IMR-90 (cell line): ENCODE measurements at regions not wholly inside any gene's neighbourhood (a gene's known extent, or its start where the extent isn't known, plus 50 kb on each side); places are given as distances from the start of the nearest gene placed in this dataset.

Source experiments
- ATAC-seq: fragments of 200-7000 bp; cut with Tn5 transposase; 2 replicates; pipeline ENCODE4 v1.9.1; 2020; ENCODE audit warnings: low read depth, mild to moderate bottlenecking, moderate library complexity
- BruUV-seq: library from RNA; stranded (reverse); fragments of 400-500 nt; replicated peaks from 2 replicates; lab custom pipeline; 2021; lab: Mats Ljungman, UMichigan
- CTCF ChIA-PET: fragments of 300-600 bp; formaldehyde crosslinking; extraction: SDS; loops from one replicate; lab custom pipeline; 2021; ENCODE audit warnings: antibody characterized with exemption; lab: Yijun Ruan, JAX
- POLR2A ChIA-PET: fragments of 300-600 bp; sonication (Branson Sonifier 250); formaldehyde crosslinking; loops from one replicate; lab custom pipeline; 2022; ENCODE audit warnings: antibody characterized with exemption; ENCODE audit not compliant: unreplicated experiment; lab: Charles Lee
- DNase-seq: peaks from one replicate; pipeline ENCODE4 v3.0.0; 2013
- H2AFZ ChIP-seq: replicated peaks from 2 replicates; pipeline ENCODE3; 2013; ENCODE audit warnings: low read length, mild to moderate bottlenecking; ENCODE audit not compliant: poor library complexity
- H2AK5ac ChIP-seq: 2 replicates; pipeline ENCODE4 v1.6.1; 2013; ENCODE audit warnings: low read depth, low read length, inconsistent platforms
- H2AK9ac ChIP-seq: replicated peaks from 2 replicates; pipeline ENCODE3; 2013; ENCODE audit warnings: mild to moderate bottlenecking, low read depth, low read length, moderate library complexity; ENCODE audit not compliant: poor library complexity
- H2BK120ac ChIP-seq: 2 replicates; pipeline ENCODE4 v1.6.1; 2013; ENCODE audit warnings: low read depth, low read length, inconsistent platforms
- H2BK15ac ChIP-seq: 3 replicates; pipeline ENCODE4 v1.6.1; 2013; ENCODE audit warnings: low read depth, low read length, inconsistent platforms
- H2BK20ac ChIP-seq: 2 replicates; pipeline ENCODE4 v1.6.1; 2013; ENCODE audit warnings: low read depth, mild to moderate bottlenecking, inconsistent platforms, low read length, moderate library complexity
- H2BK5ac ChIP-seq: 2 replicates; pipeline ENCODE4 v1.6.1; 2013; ENCODE audit warnings: mild to moderate bottlenecking, low read depth, low read length, inconsistent platforms; ENCODE audit not compliant: poor library complexity, severe bottlenecking
- H3K14ac ChIP-seq: replicated peaks from 2 replicates; pipeline ENCODE4 v1.6.1; 2013; ENCODE audit warnings: low read depth, low read length, inconsistent platforms
- H3K18ac ChIP-seq: 2 replicates; pipeline ENCODE4 v1.6.1; 2013; ENCODE audit warnings: low read depth, low read length, control low read depth
- H3K23ac ChIP-seq: 2 replicates; pipeline ENCODE4 v1.6.1; 2013; ENCODE audit warnings: low read depth, low read length, inconsistent platforms
- H3K27ac ChIP-seq: 2 replicates; pipeline ENCODE4 v1.5.1; 2013; ENCODE audit warnings: mild to moderate bottlenecking, control low read depth, low read length; ENCODE audit not compliant: insufficient read depth
- H3K27me3 ChIP-seq: 2 replicates; pipeline ENCODE4 v1.6.1; 2013; ENCODE audit warnings: low read length; ENCODE audit not compliant: control insufficient read depth, insufficient read depth
- H3K36me3 ChIP-seq: 2 replicates; pipeline ENCODE4 v1.6.1; 2013; ENCODE audit warnings: low read length, mixed read lengths; ENCODE audit not compliant: control insufficient read depth, insufficient read depth
- H3K4ac ChIP-seq: 2 replicates; pipeline ENCODE4 v1.6.1; 2013; ENCODE audit warnings: low read depth, low read length, inconsistent platforms
- H3K4me1 ChIP-seq: 2 replicates; pipeline ENCODE4 v1.6.1; 2013; ENCODE audit warnings: low read length, mixed read lengths; ENCODE audit not compliant: control insufficient read depth, insufficient read depth
- H3K4me2 ChIP-seq: 2 replicates; pipeline ENCODE4 v1.6.1; 2013; ENCODE audit warnings: low read depth, mild to moderate bottlenecking, control low read depth, low read length, moderate library complexity
- H3K4me3 ChIP-seq: 2 replicates; pipeline ENCODE4 v1.5.1; 2013; ENCODE audit warnings: low read depth, mild to moderate bottlenecking, control low read depth, low read length, moderate library complexity; ENCODE audit not compliant: insufficient read depth
- H3K56ac ChIP-seq: 2 replicates; pipeline ENCODE4 v1.6.1; 2013; ENCODE audit warnings: low read length, inconsistent platforms; ENCODE audit not compliant: insufficient read depth; ENCODE audit errors: extremely low read depth
- H3K79me1 ChIP-seq, 2 experiments: 2 replicates each; pipeline ENCODE4 v1.6.1; 2013; ENCODE audit warnings: low read length in 2 of 2, inconsistent platforms in 1 of 2, low read depth in 1 of 2
- H3K9ac ChIP-seq: 2 replicates; pipeline ENCODE4 v1.6.1; 2013; ENCODE audit warnings: low read depth, low read length, control low read depth
- H3K9me1 ChIP-seq: 2 replicates; pipeline ENCODE4 v1.6.1; 2013; ENCODE audit warnings: low read length, inconsistent platforms; ENCODE audit not compliant: insufficient read depth
- H3K9me3 ChIP-seq: 2 replicates; pipeline ENCODE4 v1.6.1; 2013; ENCODE audit warnings: low read length; ENCODE audit not compliant: control insufficient read depth, insufficient read depth
- H4K20me1 ChIP-seq: 2 replicates; pipeline ENCODE4 v1.6.1; 2013; ENCODE audit warnings: low read length, inconsistent platforms; ENCODE audit not compliant: insufficient read depth
- H4K5ac ChIP-seq: 2 replicates; pipeline ENCODE4 v1.6.1; 2013; ENCODE audit warnings: mild to moderate bottlenecking, low read depth, low read length, control low read depth
- H4K8ac ChIP-seq, 2 experiments: 2 replicates each; pipeline ENCODE4 v1.6.1; 2013; ENCODE audit warnings: low read depth in 2 of 2, low read length in 2 of 2, control low read depth in 1 of 2, inconsistent platforms in 1 of 2
- H4K91ac ChIP-seq: 2 replicates; pipeline ENCODE4 v1.6.1; 2013; ENCODE audit warnings: low read depth, low read length, inconsistent platforms; ENCODE audit not compliant: insufficient read depth
- BHLHE40 ChIP-seq: fragments of 150-350 bp; IDR thresholded peaks from 2 replicates; pipeline ENCODE4 v1.6.1; 2016; ENCODE audit warnings: mild to moderate bottlenecking, low read depth, low read length
- CEBPB ChIP-seq: IDR thresholded peaks from 2 replicates; pipeline ENCODE4 v1.6.1; 2012; ENCODE audit warnings: low read depth, low read length, improper control_type of control experiment
- CHD1 ChIP-seq: IDR thresholded peaks from 2 replicates; pipeline ENCODE4 v1.6.1; 2012; ENCODE audit warnings: low read depth, low read length, improper control_type of control experiment
- ELK1 ChIP-seq: fragments of 150-350 bp; IDR thresholded peaks from 2 replicates; pipeline ENCODE4 v1.6.1; 2016; ENCODE audit warnings: low read depth, mild to moderate bottlenecking, low read length, moderate library complexity, borderline replicate concordance
- FOS ChIP-seq: fragments of 150-350 bp; IDR thresholded peaks from 2 replicates; pipeline ENCODE4 v1.6.1; 2016; ENCODE audit warnings: low read depth, low read length
- MAFK ChIP-seq: IDR thresholded peaks from 2 replicates; pipeline ENCODE4 v1.6.1; 2012; ENCODE audit warnings: low read depth, low read length, improper control_type of control experiment
- MAZ ChIP-seq: IDR thresholded peaks from 2 replicates; pipeline ENCODE4 v1.6.1; 2012; ENCODE audit warnings: low read depth, mild to moderate bottlenecking, low read length, improper control_type of control experiment, moderate library complexity, borderline replicate concordance
- MXI1 ChIP-seq: IDR thresholded peaks from 2 replicates; pipeline ENCODE4 v1.6.1; 2012; ENCODE audit warnings: low read depth, mild to moderate bottlenecking, low read length, moderate library complexity, borderline replicate concordance
- NFE2L2 ChIP-seq: fragments of 150-350 bp; IDR thresholded peaks from 2 replicates; pipeline ENCODE4 v1.6.1; 2016; ENCODE audit warnings: low read depth, mild to moderate bottlenecking, low read length
- POLR2A ChIP-seq: IDR thresholded peaks from 2 replicates; pipeline ENCODE4 v1.6.1; 2012; ENCODE audit warnings: mild to moderate bottlenecking, low read depth, low read length
- RAD21 ChIP-seq: IDR thresholded peaks from 2 replicates; pipeline ENCODE4 v1.6.1; 2012; ENCODE audit warnings: low read length, improper control_type of control experiment
- RFX5 ChIP-seq: IDR thresholded peaks from 2 replicates; pipeline ENCODE4 v1.8.0; 2012; ENCODE audit warnings: low read depth, mild to moderate bottlenecking, low read length, moderate library complexity
- SMC3 ChIP-seq: fragments of 150-350 bp; IDR thresholded peaks from 2 replicates; pipeline ENCODE4 v1.6.1; 2016; ENCODE audit warnings: low read depth, mild to moderate bottlenecking, antibody characterized with exemption, low read length, moderate library complexity
- USF2 ChIP-seq: fragments of 150-350 bp; IDR thresholded peaks from 2 replicates; pipeline ENCODE4 v1.6.1; 2017; ENCODE audit warnings: mild to moderate bottlenecking, antibody characterized with exemption, low read length, low read depth
- WGBS, 2 experiments: methylation state at CpG; one replicate each; pipeline versions ENCODE4 v1.1.5 to v1.1.7; 2013; ENCODE audit warnings: missing lambda C conversion rate in 2 of 2; ENCODE audit not compliant: insufficient read length in 1 of 2; ENCODE audit errors: extremely low coverage in 2 of 2; 5-methylcytosine and 5-hydroxymethylcytosine counted together
- dilution Hi-C: fragments of 300-500 bp; cut with HindIII; formaldehyde crosslinking; loops from one replicate; pipeline ENCODE4 v1.14.3; 2018; ENCODE audit warnings: low sequenced_read_pairs; ENCODE audit not compliant: unreplicated experiment
- in situ Hi-C: fragments of 300-500 bp; cut with MboI; formaldehyde crosslinking; loops from 3 replicates; pipeline ENCODE4 v1.14.3; 2019; ENCODE audit warnings: low sequenced_read_pairs, inconsistent platforms, mixed read lengths
- intact Hi-C: fragments of 100-400 bp; cut with micrococcal nuclease; formaldehyde crosslinking; loops from 2 replicates; pipeline ENCODE4 v1.10.0; 2022
- TF ChIP-seq, protein P1 (sequence below): conservative IDR thresholded peaks from 2 replicates; pipeline ENCODE4 v1.5.1; 2012; ENCODE audit warnings: mild to moderate bottlenecking, low read depth, low read length, improper control_type of control experiment

- ChIA-PET CTCF (no interaction called here), POLR2A (no interaction called here)
- H2BK20ac ChIP-seq, result no peak overlapping the region
- H4K8ac ChIP-seq, result no peak overlapping the region
- intact Hi-C loops (no loop called here), dilution Hi-C loops (no loop called here), in situ Hi-C loops (no loop called here)
- no peak overlapping the region for H3K4ac ChIP-seq
- no peaks in the 10 kb centered on the region for H3K36me3 ChIP-seq
- H2AK9ac ChIP-seq, result no peak overlapping the region
- DNase-seq, result no peak
- H3K18ac ChIP-seq, result no peak overlapping the region
- H3K27me3 ChIP-seq, result no peaks in the 10 kb centered on the region
- no peak overlapping the region for H3K4me3 ChIP-seq
- H3K4me2 ChIP-seq, result no peak overlapping the region
- ATAC-seq, result no peak
- H3K14ac ChIP-seq, result no peak overlapping the region
- BruUV-seq, result no TSS peak
- H3K9me3 ChIP-seq, result peaks cover 37% of the 10 kb centered on the region
- no peak overlapping the region for H2BK120ac ChIP-seq
- H2AFZ ChIP-seq, result no peak overlapping the region
- no peak overlapping the region for H2BK15ac ChIP-seq
- no peak overlapping the region for H3K27ac ChIP-seq
- no peak overlapping the region for H4K91ac ChIP-seq
- H3K9ac ChIP-seq, result no peak overlapping the region
- no peaks in the 10 kb centered on the region for H3K79me1 ChIP-seq
- H3K56ac ChIP-seq, result no peak overlapping the region
- 79% methylated on average over 2 of the region's 4 CpGs; no CpG with 5 or more reads in 1 of the 2 experiments for WGBS, 2 experiments
- no peaks in the 10 kb centered on the region for H3K4me1 ChIP-seq
- H2AK5ac ChIP-seq, result no peak overlapping the region
- H3K23ac ChIP-seq, result no peak overlapping the region
- no peaks in the 10 kb centered on the region for H3K9me1 ChIP-seq
- no peaks in the 10 kb centered on the region for H4K20me1 ChIP-seq
- H2BK5ac ChIP-seq, result no peak overlapping the region
- H4K5ac ChIP-seq, result no peak overlapping the region
- TF ChIP-seq BHLHE40 (no peak), USF2 (no peak), CEBPB (no peak), CHD1 (no peak), POLR2A (no peak), NFE2L2 (no peak), RFX5 (no peak), ELK1 (no peak), MXI1 (no peak), MAZ (no peak), FOS (no peak), MAFK (no peak), SMC3 (no peak), RAD21 (no peak)
- TF ChIP-seq, protein P1, sequence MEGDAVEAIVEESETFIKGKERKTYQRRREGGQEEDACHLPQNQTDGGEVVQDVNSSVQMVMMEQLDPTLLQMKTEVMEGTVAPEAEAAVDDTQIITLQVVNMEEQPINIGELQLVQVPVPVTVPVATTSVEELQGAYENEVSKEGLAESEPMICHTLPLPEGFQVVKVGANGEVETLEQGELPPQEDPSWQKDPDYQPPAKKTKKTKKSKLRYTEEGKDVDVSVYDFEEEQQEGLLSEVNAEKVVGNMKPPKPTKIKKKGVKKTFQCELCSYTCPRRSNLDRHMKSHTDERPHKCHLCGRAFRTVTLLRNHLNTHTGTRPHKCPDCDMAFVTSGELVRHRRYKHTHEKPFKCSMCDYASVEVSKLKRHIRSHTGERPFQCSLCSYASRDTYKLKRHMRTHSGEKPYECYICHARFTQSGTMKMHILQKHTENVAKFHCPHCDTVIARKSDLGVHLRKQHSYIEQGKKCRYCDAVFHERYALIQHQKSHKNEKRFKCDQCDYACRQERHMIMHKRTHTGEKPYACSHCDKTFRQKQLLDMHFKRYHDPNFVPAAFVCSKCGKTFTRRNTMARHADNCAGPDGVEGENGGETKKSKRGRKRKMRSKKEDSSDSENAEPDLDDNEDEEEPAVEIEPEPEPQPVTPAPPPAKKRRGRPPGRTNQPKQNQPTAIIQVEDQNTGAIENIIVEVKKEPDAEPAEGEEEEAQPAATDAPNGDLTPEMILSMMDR, result no peak
These were observed 261.1 kb downstream of the ARRDC4 start for GRCh38 chr15:98221577-98221976.
